ENCODE measurements at regions not wholly inside any gene's neighbourhood (a gene's known extent, or its start where the extent isn't known, plus 50 kb on each side); places are given as distances from the start of the nearest gene placed in this dataset.

GRCh38 chr15:58331913-58332675 is 99.7 kb upstream of the LIPC start (continued):
- TF ChIP-seq TP53 (CRISPR knock-in tag; conservative IDR thresholded peaks at IDR 0.05) (no peak), JDP2 (CRISPR knock-in tag; IDR thresholded peaks at IDR 0.05; ENCODE audit: borderline replicate concordance) (no peak), MEF2D (CRISPR knock-in tag; IDR thresholded peaks at IDR 0.05) (no peak), ZBTB49 (CRISPR knock-in tag; IDR thresholded peaks at IDR 0.05; ENCODE audit: borderline replicate concordance) (no peak), ZFP82 (CRISPR knock-in tag; IDR thresholded peaks at IDR 0.05; ENCODE audit: borderline replicate concordance) (no peak), ZNF547 (CRISPR knock-in tag; IDR thresholded peaks at IDR 0.05) (no peak), TOE1 (CRISPR knock-in tag; IDR thresholded peaks at IDR 0.05) (no peak), HMGXB3 (CRISPR knock-in tag; IDR thresholded peaks at IDR 0.05; ENCODE audit: borderline replicate concordance) (no peak), SALL1 (CRISPR knock-in tag; IDR thresholded peaks at IDR 0.05) (peak; percentile 92), ZNF773 (CRISPR knock-in tag; IDR thresholded peaks at IDR 0.05; ENCODE audit: borderline replicate concordance) (no peak), KDM2A (CRISPR knock-in tag; IDR thresholded peaks at IDR 0.05; ENCODE audit: borderline replicate concordance, low read depth) (no peak; the same call in 1 of the 2 replicates), MNT (IDR thresholded peaks at IDR 0.05) (peak; percentile 42; the same call in 1 of the 2 replicates), NR2F1 (CRISPR knock-in tag; IDR thresholded peaks at IDR 0.05) (peak; percentile 45 to 73; a peak in 3 of 4 replicates), ZNF230 (CRISPR knock-in tag; IDR thresholded peaks at IDR 0.05) (no peak)
